HG03135 (cell line): ENCODE measurements at regions not wholly inside any gene's neighbourhood (a gene's known extent, or its start where the extent isn't known, plus 50 kb on each side); places are given as distances from the start of the nearest gene placed in this dataset.

ENCODE experiments used
- ATAC-seq: cut with Tn5 transposase; IDR thresholded peaks from one replicate; pipeline ENCODE4 v1.9.1; 2021; ENCODE audit warnings: mild to moderate bottlenecking, moderate library complexity; ENCODE audit not compliant: unreplicated experiment

- ATAC-seq = no peak
Observed at GRCh38 chr11:19661827-19662226, 50.8 kb upstream of the NAV2 start.

- ATAC-seq = peak; percentile 100
Observed at GRCh38 chr11:19660076-19660475, 52.6 kb upstream of the NAV2 start.

- no peak for ATAC-seq
Observed at GRCh38 chr11:19659529-19659928, 53.1 kb upstream of the NAV2 start.

GRCh38 chr11:19658344-19658743, 54.3 kb upstream of the NAV2 start:
- ATAC-seq = no peak

GRCh38 chr11:19656140-19656541, 56.5 kb upstream of the NAV2 start:
- no peak for ATAC-seq

- no peak for ATAC-seq
Observed at GRCh38 chr11:19652623-19653375, 59.8 kb upstream of the NAV2 start.

GRCh38 chr11:19651653-19652052, 61.0 kb upstream of the NAV2 start:
- no peak for ATAC-seq

GRCh38 chr11:19651028-19651427, 61.6 kb upstream of the NAV2 start:
- ATAC-seq = no peak

GRCh38 chr11:19650467-19650866, 62.2 kb upstream of the NAV2 start:
- ATAC-seq = no peak

- no peak for ATAC-seq
Observed at GRCh38 chr11:19649751-19650150, 62.9 kb upstream of the NAV2 start.

GRCh38 chr11:19648321-19648720, 64.3 kb upstream of the NAV2 start:
- no peak for ATAC-seq

GRCh38 chr11:19647816-19648215, 64.8 kb upstream of the NAV2 start:
- ATAC-seq = no peak

GRCh38 chr11:19646921-19647320, 65.7 kb upstream of the NAV2 start:
- no peak for ATAC-seq

- ATAC-seq = no peak
Observed at GRCh38 chr11:19646308-19646707, 66.3 kb upstream of the NAV2 start.

GRCh38 chr11:19644316-19644715, 68.3 kb upstream of the NAV2 start:
- ATAC-seq = no peak

- no peak for ATAC-seq
Observed at GRCh38 chr11:19642185-19643158, 70.2 kb upstream of the NAV2 start.

GRCh38 chr11:19639603-19640105, 73.0 kb upstream of the NAV2 start:
- ATAC-seq = no peak

- ATAC-seq = no peak
Observed at GRCh38 chr11:19635332-19635731, 77.3 kb upstream of the NAV2 start.

GRCh38 chr11:19633276-19633675, 79.4 kb upstream of the NAV2 start:
- ATAC-seq = no peak

- no peak for ATAC-seq
Observed at GRCh38 chr11:19632499-19632834, 80.2 kb upstream of the NAV2 start.

- ATAC-seq = no peak
Observed at GRCh38 chr11:19631712-19632498, 80.7 kb upstream of the NAV2 start.
